K562 (cell line): ENCODE measurements at regions not wholly inside any gene's neighbourhood (a gene's known extent, or its start where the extent isn't known, plus 50 kb on each side); places are given as distances from the start of the nearest gene placed in this dataset.

Source experiments
- HDAC1 ChIP-seq, 2 experiments: fragments of 450-650 bp; IDR thresholded peaks; 2 replicates each; pipeline ENCODE4 v1.6.1; 2016 to 2017; ENCODE audit warnings: inconsistent platforms in 1 of 2, mild to moderate bottlenecking in 1 of 2, moderate library complexity in 1 of 2
- HNRNPK ChIP-seq: fragments of 200-400 bp; formaldehyde crosslinking; IDR thresholded peaks from one replicate; pipeline ENCODE4 v1.6.1; 2018; ENCODE audit warnings: mild to moderate bottlenecking, low read depth, low read length; ENCODE audit not compliant: poor library complexity, severe bottlenecking
- KDM5B ChIP-seq: fragments of 200-600 bp; sonication (generic); IDR thresholded peaks from 2 replicates; pipeline ENCODE4 v1.6.1; 2012; ENCODE audit warnings: low read depth, mild to moderate bottlenecking, moderate library complexity, low read length, control low read depth, inconsistent platforms; ENCODE audit not compliant: insufficient replicate concordance
- NCOA6 ChIP-seq: fragments of 450-650 bp; IDR thresholded peaks from 2 replicates; pipeline ENCODE4 v1.6.1; 2017; ENCODE audit warnings: mild to moderate bottlenecking
- NFYB ChIP-seq: IDR thresholded peaks from 2 replicates; pipeline ENCODE4 v1.6.1; 2011; ENCODE audit warnings: mild to moderate bottlenecking, moderate library complexity; ENCODE audit not compliant: insufficient read length; ENCODE audit errors: extremely low read depth
- PHTF2 ChIP-seq: fragments of 250-450 bp; sonication (Bioruptor Pico); IDR thresholded peaks from 2 replicates; pipeline ENCODE4 v1.5.0; 2021; ENCODE audit warnings: mild to moderate bottlenecking
- POLR2A ChIP-seq: fragments of 450-650 bp; conservative IDR thresholded peaks from 2 replicates; pipeline ENCODE4 v1.6.1; 2016
- POLR3A ChIP-seq: IDR thresholded peaks from 2 replicates; pipeline ENCODE4 v1.6.1; 2011; ENCODE audit warnings: borderline replicate concordance, mild to moderate bottlenecking, moderate library complexity; ENCODE audit not compliant: insufficient read length, insufficient read depth; ENCODE audit errors: extremely low read depth
- POLR3G ChIP-seq: IDR thresholded peaks from 2 replicates; pipeline ENCODE4 v1.6.1; 2011; ENCODE audit not compliant: insufficient read length, insufficient replicate concordance; ENCODE audit errors: extremely low read depth
- PTRF ChIP-seq: fragments of 450-650 bp; IDR thresholded peaks from 2 replicates; pipeline ENCODE4 v1.6.1; 2016; ENCODE audit warnings: mild to moderate bottlenecking, missing genetic modification characterization, missing compliant biosample characterization
- RREB1 ChIP-seq: fragments of 250-450 bp; sonication (Bioruptor Pico); IDR thresholded peaks from 2 replicates; pipeline ENCODE4 v1.4.0; 2020
- SMAD1 ChIP-seq: fragments of 150-350 bp; IDR thresholded peaks from 2 replicates; pipeline ENCODE4 v1.6.1; 2014; ENCODE audit warnings: low read length, low read depth; ENCODE audit not compliant: partially characterized antibody
- ZNF551 ChIP-seq: fragments of 250-450 bp; sonication (Bioruptor Pico); IDR thresholded peaks from 2 replicates; pipeline ENCODE4 v1.5.0; 2021; ENCODE audit warnings: mild to moderate bottlenecking, moderate library complexity
- ZNF75A ChIP-seq: fragments of 450-650 bp; formaldehyde crosslinking; IDR thresholded peaks from 2 replicates; pipeline ENCODE4 v1.4.0; 2020; ENCODE audit warnings: mild to moderate bottlenecking
- ZNF764 ChIP-seq: fragments of 250-450 bp; sonication (Bioruptor Pico); IDR thresholded peaks from 2 replicates; pipeline ENCODE4 v1.4.0; 2020; ENCODE audit warnings: low read depth, mild to moderate bottlenecking, moderate library complexity
- TF ChIP-seq, protein P1 (sequence below): fragments of 450-650 bp; formaldehyde crosslinking; IDR thresholded peaks from 2 replicates; pipeline ENCODE4 v1.4.0; 2022; ENCODE audit warnings: missing genetic modification characterization

DNA sequence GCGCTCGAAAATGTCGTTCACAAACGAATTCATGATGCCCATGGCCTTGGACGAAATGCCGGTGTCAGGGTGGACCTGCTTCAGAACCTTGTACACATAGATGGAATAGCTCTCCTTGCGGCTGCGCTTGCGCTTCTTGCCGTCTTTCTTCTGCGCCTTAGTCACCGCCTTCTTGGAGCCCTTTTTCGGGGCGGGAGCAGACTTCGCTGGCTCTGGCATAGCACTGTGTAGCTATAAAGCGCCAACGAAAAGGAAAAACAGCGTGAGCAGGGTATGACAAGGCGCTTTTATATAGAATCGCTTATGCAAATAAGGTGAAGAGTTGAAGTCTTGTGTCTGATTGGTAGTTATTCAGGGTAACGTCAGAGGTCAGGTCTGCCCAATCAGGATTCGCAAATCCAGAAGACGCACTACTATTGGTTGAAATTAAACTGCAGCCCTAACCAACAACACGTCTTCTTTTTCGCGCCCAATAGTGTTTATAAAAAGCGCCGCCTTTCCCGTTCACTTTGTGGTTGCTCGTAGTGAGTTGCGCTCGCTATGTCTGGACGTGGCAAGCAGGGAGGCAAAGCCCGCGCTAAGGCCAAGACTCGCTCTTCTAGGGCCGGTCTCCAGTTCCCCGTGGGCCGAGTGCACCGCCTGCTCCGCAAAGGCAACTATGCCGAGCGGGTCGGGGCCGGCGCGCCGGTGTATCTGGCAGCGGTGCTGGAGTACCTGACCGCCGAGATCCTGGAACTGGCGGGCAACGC is 114.8 kb upstream of the PRSS16 start (continued):
- TF ChIP-seq RREB1 (CRISPR knock-in tag) (peak; percentile 85; the same call in 1 of the 2 replicates), POLR2A (peak; percentile 100), NCOA6 (no peak), SMAD1 (peak; percentile 98), ZNF75A (CRISPR knock-in tag) (no peak), ZNF551 (CRISPR knock-in tag) (no peak), POLR3A (no peak), PTRF (no peak), PHTF2 (CRISPR knock-in tag) (0 out of 2 replicates have a peak, but pooled peaks have one; percentile 45), HNRNPK (no peak), NFYB (peak; percentile 96), ZNF764 (CRISPR knock-in tag) (peak; percentile 81), HDAC1 (IDR thresholded peaks at IDR 0.05) (peak in 1 of 2 experiments; percentile 72; a peak in 2 of 4 replicates), KDM5B (peak; percentile 98), POLR3G (no peak)
- TF ChIP-seq, protein P1, sequence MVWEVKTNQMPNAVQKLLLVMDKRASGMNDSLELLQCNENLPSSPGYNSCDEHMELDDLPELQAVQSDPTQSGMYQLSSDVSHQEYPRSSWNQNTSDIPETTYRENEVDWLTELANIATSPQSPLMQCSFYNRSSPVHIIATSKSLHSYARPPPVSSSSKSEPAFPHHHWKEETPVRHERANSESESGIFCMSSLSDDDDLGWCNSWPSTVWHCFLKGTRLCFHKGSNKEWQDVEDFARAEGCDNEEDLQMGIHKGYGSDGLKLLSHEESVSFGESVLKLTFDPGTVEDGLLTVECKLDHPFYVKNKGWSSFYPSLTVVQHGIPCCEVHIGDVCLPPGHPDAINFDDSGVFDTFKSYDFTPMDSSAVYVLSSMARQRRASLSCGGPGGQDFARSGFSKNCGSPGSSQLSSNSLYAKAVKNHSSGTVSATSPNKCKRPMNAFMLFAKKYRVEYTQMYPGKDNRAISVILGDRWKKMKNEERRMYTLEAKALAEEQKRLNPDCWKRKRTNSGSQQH (CRISPR knock-in tag), result peak; percentile 87
